IMR-90 (cell line): ENCODE measurements at regions not wholly inside any gene's neighbourhood (a gene's known extent, or its start where the extent isn't known, plus 50 kb on each side); places are given as distances from the start of the nearest gene placed in this dataset.

ENCODE experiments used
- ATAC-seq: fragments of 200-7000 bp; cut with Tn5 transposase; 2 replicates; pipeline ENCODE4 v1.9.1; 2020; ENCODE audit warnings: low read depth, mild to moderate bottlenecking, moderate library complexity
- BruUV-seq: library from RNA; stranded (reverse); fragments of 400-500 nt; replicated peaks from 2 replicates; lab custom pipeline; 2021; lab: Mats Ljungman, UMichigan
- CTCF ChIA-PET: fragments of 300-600 bp; formaldehyde crosslinking; extraction: SDS; loops from one replicate; lab custom pipeline; 2021; ENCODE audit warnings: antibody characterized with exemption; lab: Yijun Ruan, JAX
- POLR2A ChIA-PET: fragments of 300-600 bp; sonication (Branson Sonifier 250); formaldehyde crosslinking; loops from one replicate; lab custom pipeline; 2022; ENCODE audit warnings: antibody characterized with exemption; ENCODE audit not compliant: unreplicated experiment; lab: Charles Lee
- DNase-seq: peaks from one replicate; pipeline ENCODE4 v3.0.0; 2013
- H2AFZ ChIP-seq: replicated peaks from 2 replicates; pipeline ENCODE3; 2013; ENCODE audit warnings: low read length, mild to moderate bottlenecking; ENCODE audit not compliant: poor library complexity
- H2AK5ac ChIP-seq: 2 replicates; pipeline ENCODE4 v1.6.1; 2013; ENCODE audit warnings: low read depth, low read length, inconsistent platforms
- H2AK9ac ChIP-seq: replicated peaks from 2 replicates; pipeline ENCODE3; 2013; ENCODE audit warnings: mild to moderate bottlenecking, low read depth, low read length, moderate library complexity; ENCODE audit not compliant: poor library complexity
- H2BK120ac ChIP-seq: 2 replicates; pipeline ENCODE4 v1.6.1; 2013; ENCODE audit warnings: low read depth, low read length, inconsistent platforms
- H2BK15ac ChIP-seq: 3 replicates; pipeline ENCODE4 v1.6.1; 2013; ENCODE audit warnings: low read depth, low read length, inconsistent platforms
- H2BK20ac ChIP-seq: 2 replicates; pipeline ENCODE4 v1.6.1; 2013; ENCODE audit warnings: low read depth, mild to moderate bottlenecking, inconsistent platforms, low read length, moderate library complexity
- H2BK5ac ChIP-seq: 2 replicates; pipeline ENCODE4 v1.6.1; 2013; ENCODE audit warnings: mild to moderate bottlenecking, low read depth, low read length, inconsistent platforms; ENCODE audit not compliant: poor library complexity, severe bottlenecking
- H3K14ac ChIP-seq: replicated peaks from 2 replicates; pipeline ENCODE4 v1.6.1; 2013; ENCODE audit warnings: low read depth, low read length, inconsistent platforms
- H3K18ac ChIP-seq: 2 replicates; pipeline ENCODE4 v1.6.1; 2013; ENCODE audit warnings: low read depth, low read length, control low read depth
- H3K23ac ChIP-seq: 2 replicates; pipeline ENCODE4 v1.6.1; 2013; ENCODE audit warnings: low read depth, low read length, inconsistent platforms
- H3K27ac ChIP-seq: 2 replicates; pipeline ENCODE4 v1.5.1; 2013; ENCODE audit warnings: mild to moderate bottlenecking, control low read depth, low read length; ENCODE audit not compliant: insufficient read depth
- H3K27me3 ChIP-seq: 2 replicates; pipeline ENCODE4 v1.6.1; 2013; ENCODE audit warnings: low read length; ENCODE audit not compliant: control insufficient read depth, insufficient read depth
- H3K36me3 ChIP-seq: 2 replicates; pipeline ENCODE4 v1.6.1; 2013; ENCODE audit warnings: low read length, mixed read lengths; ENCODE audit not compliant: control insufficient read depth, insufficient read depth
- H3K4ac ChIP-seq: 2 replicates; pipeline ENCODE4 v1.6.1; 2013; ENCODE audit warnings: low read depth, low read length, inconsistent platforms
- H3K4me1 ChIP-seq: 2 replicates; pipeline ENCODE4 v1.6.1; 2013; ENCODE audit warnings: low read length, mixed read lengths; ENCODE audit not compliant: control insufficient read depth, insufficient read depth
- H3K4me2 ChIP-seq: 2 replicates; pipeline ENCODE4 v1.6.1; 2013; ENCODE audit warnings: low read depth, mild to moderate bottlenecking, control low read depth, low read length, moderate library complexity
- H3K4me3 ChIP-seq: 2 replicates; pipeline ENCODE4 v1.5.1; 2013; ENCODE audit warnings: low read depth, mild to moderate bottlenecking, control low read depth, low read length, moderate library complexity; ENCODE audit not compliant: insufficient read depth
- H3K56ac ChIP-seq: 2 replicates; pipeline ENCODE4 v1.6.1; 2013; ENCODE audit warnings: low read length, inconsistent platforms; ENCODE audit not compliant: insufficient read depth; ENCODE audit errors: extremely low read depth
- H3K79me1 ChIP-seq, 2 experiments: 2 replicates each; pipeline ENCODE4 v1.6.1; 2013; ENCODE audit warnings: low read length in 2 of 2, inconsistent platforms in 1 of 2, low read depth in 1 of 2
- H3K9ac ChIP-seq: 2 replicates; pipeline ENCODE4 v1.6.1; 2013; ENCODE audit warnings: low read depth, low read length, control low read depth
- H3K9me1 ChIP-seq: 2 replicates; pipeline ENCODE4 v1.6.1; 2013; ENCODE audit warnings: low read length, inconsistent platforms; ENCODE audit not compliant: insufficient read depth
- H3K9me3 ChIP-seq: 2 replicates; pipeline ENCODE4 v1.6.1; 2013; ENCODE audit warnings: low read length; ENCODE audit not compliant: control insufficient read depth, insufficient read depth
- H4K20me1 ChIP-seq: 2 replicates; pipeline ENCODE4 v1.6.1; 2013; ENCODE audit warnings: low read length, inconsistent platforms; ENCODE audit not compliant: insufficient read depth
- H4K5ac ChIP-seq: 2 replicates; pipeline ENCODE4 v1.6.1; 2013; ENCODE audit warnings: mild to moderate bottlenecking, low read depth, low read length, control low read depth
- H4K8ac ChIP-seq, 2 experiments: 2 replicates each; pipeline ENCODE4 v1.6.1; 2013; ENCODE audit warnings: low read depth in 2 of 2, low read length in 2 of 2, control low read depth in 1 of 2, inconsistent platforms in 1 of 2
- H4K91ac ChIP-seq: 2 replicates; pipeline ENCODE4 v1.6.1; 2013; ENCODE audit warnings: low read depth, low read length, inconsistent platforms; ENCODE audit not compliant: insufficient read depth
- CEBPB ChIP-seq: IDR thresholded peaks from 2 replicates; pipeline ENCODE4 v1.6.1; 2012; ENCODE audit warnings: low read depth, low read length, improper control_type of control experiment
- ELK1 ChIP-seq: fragments of 150-350 bp; IDR thresholded peaks from 2 replicates; pipeline ENCODE4 v1.6.1; 2016; ENCODE audit warnings: low read depth, mild to moderate bottlenecking, low read length, moderate library complexity, borderline replicate concordance
- FOS ChIP-seq: fragments of 150-350 bp; IDR thresholded peaks from 2 replicates; pipeline ENCODE4 v1.6.1; 2016; ENCODE audit warnings: low read depth, low read length
- MAZ ChIP-seq: IDR thresholded peaks from 2 replicates; pipeline ENCODE4 v1.6.1; 2012; ENCODE audit warnings: low read depth, mild to moderate bottlenecking, low read length, improper control_type of control experiment, moderate library complexity, borderline replicate concordance
- MXI1 ChIP-seq: IDR thresholded peaks from 2 replicates; pipeline ENCODE4 v1.6.1; 2012; ENCODE audit warnings: low read depth, mild to moderate bottlenecking, low read length, moderate library complexity, borderline replicate concordance
- POLR2A ChIP-seq: IDR thresholded peaks from 2 replicates; pipeline ENCODE4 v1.6.1; 2012; ENCODE audit warnings: mild to moderate bottlenecking, low read depth, low read length
- RCOR1 ChIP-seq: IDR thresholded peaks from 2 replicates; pipeline ENCODE4 v1.6.1; 2012; ENCODE audit warnings: mild to moderate bottlenecking, low read length, improper control_type of control experiment; ENCODE audit not compliant: insufficient replicate concordance
- RFX5 ChIP-seq: IDR thresholded peaks from 2 replicates; pipeline ENCODE4 v1.8.0; 2012; ENCODE audit warnings: low read depth, mild to moderate bottlenecking, low read length, moderate library complexity
- SMC3 ChIP-seq: fragments of 150-350 bp; IDR thresholded peaks from 2 replicates; pipeline ENCODE4 v1.6.1; 2016; ENCODE audit warnings: low read depth, mild to moderate bottlenecking, antibody characterized with exemption, low read length, moderate library complexity
- WGBS, 2 experiments: methylation state at CpG; one replicate each; pipeline versions ENCODE4 v1.1.5 to v1.1.7; 2013; ENCODE audit warnings: missing lambda C conversion rate in 2 of 2; ENCODE audit not compliant: insufficient read length in 1 of 2; ENCODE audit errors: extremely low coverage in 2 of 2; 5-methylcytosine and 5-hydroxymethylcytosine counted together
- dilution Hi-C: fragments of 300-500 bp; cut with HindIII; formaldehyde crosslinking; loops from one replicate; pipeline ENCODE4 v1.14.3; 2018; ENCODE audit warnings: low sequenced_read_pairs; ENCODE audit not compliant: unreplicated experiment
- in situ Hi-C: fragments of 300-500 bp; cut with MboI; formaldehyde crosslinking; loops from 3 replicates; pipeline ENCODE4 v1.14.3; 2019; ENCODE audit warnings: low sequenced_read_pairs, inconsistent platforms, mixed read lengths
- intact Hi-C: fragments of 100-400 bp; cut with micrococcal nuclease; formaldehyde crosslinking; loops from 2 replicates; pipeline ENCODE4 v1.10.0; 2022

- H3K79me1 ChIP-seq = no peaks in the 10 kb centered on the region
- no peaks in the 10 kb centered on the region for H3K9me1 ChIP-seq
- H2BK15ac ChIP-seq = no peak overlapping the region
- no peak overlapping the region for H3K4ac ChIP-seq
- H4K91ac ChIP-seq = no peak overlapping the region
- H2BK120ac ChIP-seq = no peak overlapping the region
- H4K5ac ChIP-seq = no peak overlapping the region
- no peak overlapping the region for H2BK20ac ChIP-seq
- H3K56ac ChIP-seq = no peak overlapping the region
- DNase-seq (no peak), ATAC-seq (no peak)
- ChIA-PET CTCF (no interaction called here), POLR2A (no interaction called here)
- dilution Hi-C loops = no loop called here
- 0 out of 2 replicates have a peak, but pooled peaks cover 2% of the 10 kb centered on the region for H3K9me3 ChIP-seq
- H3K4me1 ChIP-seq = no peaks in the 10 kb centered on the region
- H3K14ac ChIP-seq = no peak overlapping the region
- no peaks in the 10 kb centered on the region for H3K27me3 ChIP-seq
- no peaks in the 10 kb centered on the region for H3K36me3 ChIP-seq
- in situ Hi-C loops = no loop called here
- H4K20me1 ChIP-seq = no peaks in the 10 kb centered on the region
- no peak overlapping the region for H3K23ac ChIP-seq
- TF ChIP-seq MXI1 (no peak), POLR2A (no peak), SMC3 (no peak), RFX5 (no peak), FOS (no peak), RCOR1 (no peak), ELK1 (no peak), MAZ (no peak), CEBPB (no peak)
- H3K18ac ChIP-seq = no peak overlapping the region
- H2AFZ ChIP-seq = no peak overlapping the region
- H2BK5ac ChIP-seq = no peak overlapping the region
- no peak overlapping the region for H3K4me3 ChIP-seq
- BruUV-seq = no TSS peak
- no peak overlapping the region for H2AK9ac ChIP-seq
- H2AK5ac ChIP-seq = no peak overlapping the region
- no peak overlapping the region for H3K27ac ChIP-seq
- H3K9ac ChIP-seq = no peak overlapping the region
- WGBS, 2 experiments = no CpG with 5 or more reads among the region's 8 CpGs
- intact Hi-C loops = no loop called here
- H4K8ac ChIP-seq = no peak overlapping the region
- H3K4me2 ChIP-seq = no peak overlapping the region
These were observed 254.1 kb downstream of the ARL4A start for GRCh38 chr7:12941512-12941911.
